ENCODE measurements at regions not wholly inside any gene's neighbourhood (a gene's known extent, or its start where the extent isn't known, plus 50 kb on each side); places are given as distances from the start of the nearest gene placed in this dataset.

- Histone ChIP-seq H3K27ac (no peak overlapping the region), H3K36me3 (no peaks in the 10 kb centered on the region), H3K4me3 (no peak overlapping the region), H3K4me1 (ENCODE audit: control insufficient read depth in 1 of 2, low read depth in 2 of 2) (no peaks in the 10 kb centered on the region), H3K9me3 (no peaks in the 10 kb centered on the region), H3K27me3 (replicated peaks; ENCODE audit: insufficient read depth) (no peaks in the 10 kb centered on the region)
- no peak for DNase-seq (ENCODE audit: low spot score)
- no peak for ATAC-seq (ENCODE audit: insufficient number of reproducible peaks, low FRiP score, low read depth)
- no peak for TF ChIP-seq CTCF (IDR thresholded peaks at IDR 0.05)
Measured at GRCh38 chr5:158470764-158471534, 612.0 kb upstream of the CLINT1 start.

GRCh38 chr5:158468444-158468843, 609.5 kb upstream of the CLINT1 start:
- Histone ChIP-seq H3K27ac (no peak overlapping the region), H3K9me3 (no peaks in the 10 kb centered on the region), H3K27me3 (replicated peaks; ENCODE audit: insufficient read depth) (no peaks in the 10 kb centered on the region), H3K36me3 (no peaks in the 10 kb centered on the region), H3K4me3 (no peak overlapping the region), H3K4me1 (ENCODE audit: control insufficient read depth in 1 of 2, low read depth in 2 of 2) (peaks cover 7 to 15% of the 10 kb centered on the region in 2 donors)
- no peak for DNase-seq (ENCODE audit: low spot score)
- TF ChIP-seq CTCF (IDR thresholded peaks at IDR 0.05): no peak
- ATAC-seq (ENCODE audit: insufficient number of reproducible peaks, low FRiP score, low read depth): no peak

- Histone ChIP-seq H3K4me3 (no peak overlapping the region), H3K27ac (no peak overlapping the region), H3K9me3 (no peaks in the 10 kb centered on the region), H3K27me3 (replicated peaks; ENCODE audit: insufficient read depth) (no peaks in the 10 kb centered on the region), H3K4me1 (ENCODE audit: control insufficient read depth in 1 of 2, low read depth in 2 of 2) (peaks cover 11 to 37% of the 10 kb centered on the region in 2 donors), H3K36me3 (no peaks in the 10 kb centered on the region)
- no peak for TF ChIP-seq CTCF (IDR thresholded peaks at IDR 0.05)
- ATAC-seq (ENCODE audit: insufficient number of reproducible peaks, low FRiP score, low read depth) (no peak), DNase-seq (ENCODE audit: low spot score) (no peak)
Measured at GRCh38 chr5:158466191-158466590, 607.2 kb upstream of the CLINT1 start.

- H3K36me3 ChIP-seq: no peaks in the 10 kb centered on the region
- ATAC-seq (ENCODE audit: insufficient number of reproducible peaks, low FRiP score, low read depth) (no peak), DNase-seq (ENCODE audit: low spot score) (no peak)
- no peak overlapping the region for H3K27ac ChIP-seq
- no peaks in the 10 kb centered on the region for H3K27me3 ChIP-seq (replicated peaks; ENCODE audit: insufficient read depth)
- H3K9me3 ChIP-seq: no peaks in the 10 kb centered on the region
- H3K4me1 ChIP-seq (ENCODE audit: control insufficient read depth in 1 of 2, low read depth in 2 of 2): peaks cover 11 to 41% of the 10 kb centered on the region in 2 donors
- H3K4me3 ChIP-seq: no peak overlapping the region
- TF ChIP-seq CTCF (IDR thresholded peaks at IDR 0.05): no peak
Measured at GRCh38 chr5:158465086-158465972, 606.4 kb upstream of the CLINT1 start.

GRCh38 chr5:158464383-158464782, 605.4 kb upstream of the CLINT1 start:
- H3K4me3 ChIP-seq: no peak overlapping the region
- H3K9me3 ChIP-seq: no peaks in the 10 kb centered on the region
- no peak for TF ChIP-seq CTCF (IDR thresholded peaks at IDR 0.05)
- no peaks in the 10 kb centered on the region for H3K27me3 ChIP-seq (replicated peaks; ENCODE audit: insufficient read depth)
- no peaks in the 10 kb centered on the region for H3K36me3 ChIP-seq
- peaks cover 11 to 41% of the 10 kb centered on the region in 2 donors for H3K4me1 ChIP-seq (ENCODE audit: control insufficient read depth in 1 of 2, low read depth in 2 of 2)
- ATAC-seq (ENCODE audit: insufficient number of reproducible peaks, low FRiP score, low read depth) (no peak), DNase-seq (ENCODE audit: low spot score) (no peak)
- peak overlapping the region; percentile 37 to 39 for H3K27ac ChIP-seq
